HCT116 (cell line): ENCODE measurements at regions not wholly inside any gene's neighbourhood (a gene's known extent, or its start where the extent isn't known, plus 50 kb on each side); places are given as distances from the start of the nearest gene placed in this dataset.

Source experiments
- ATAC-seq: fragments of 200-7000 bp; cut with Tn5 transposase; 2 replicates; pipeline ENCODE4 v1.9.1; 2020; ENCODE audit warnings: mild to moderate bottlenecking, moderate library complexity
- BruUV-seq: library from RNA; stranded (reverse); fragments of 400-500 nt; replicated peaks from 2 replicates; lab custom pipeline; 2021; lab: Mats Ljungman, UMichigan
- CTCF ChIA-PET: fragments of 300-600 bp; sonication (Branson Sonifier 250); formaldehyde crosslinking; loops from one replicate; lab custom pipeline; 2021; ENCODE audit warnings: antibody characterized with exemption; lab: Charles Lee
- POLR2A ChIA-PET: fragments of 300-600, 350-600 bp; sonication (Branson Sonifier 250); formaldehyde crosslinking; loops from one replicate; lab custom pipeline; 2021; ENCODE audit warnings: antibody characterized with exemption; lab: Charles Lee
- RAD21 ChIA-PET, 2 experiments: fragments of 300-600 bp; sonication (Branson Sonifier 250); formaldehyde crosslinking; loops; one replicate each; lab custom pipeline; 2023; ENCODE audit warnings: low total read pairs in 2 of 2; ENCODE audit not compliant: uncharacterized antibody in 2 of 2, unreplicated experiment in 2 of 2, low non-redundant PET in 1 of 2; lab: Charles Lee
- DNase-seq: peaks from one replicate; pipeline ENCODE4 v3.0.0-alpha.2; 2010; ENCODE audit warnings: low read depth, low spot score
- H2AFZ ChIP-seq: fragments of 200-600 bp; shearing (Covaris generic), sonication (generic); 2 replicates; pipeline ENCODE4 v1.6.1; 2017; ENCODE audit warnings: low read depth, mixed run types, mixed read lengths, antibody characterized with exemption, low read length; ENCODE audit not compliant: poor library complexity, severe bottlenecking
- H3K27ac ChIP-seq: 2 replicates; pipeline ENCODE4 v1.5.1; 2012; ENCODE audit warnings: low read depth, low read length
- H3K27me3 ChIP-seq: fragments of 200-600 bp; sonication (generic); 2 replicates; pipeline ENCODE4 v1.6.1; 2016; ENCODE audit warnings: mixed run types, low read length, mixed read lengths; ENCODE audit not compliant: insufficient read depth
- H3K36me3 ChIP-seq, 2 experiments: fragments of 200-500 bp in 1 of 2; fragments of 200-600 bp in 1 of 2; sonication (Bioruptor generic) in 1 of 2; sonication (generic) in 1 of 2; 2 replicates each; pipeline versions ENCODE4 v1.5.1 to v1.6.1; 2014 to 2016; ENCODE audit warnings: low read length in 2 of 2, inconsistent platforms in 1 of 2, mixed read lengths in 1 of 2, mixed run types in 1 of 2; ENCODE audit not compliant: insufficient read depth in 2 of 2, control insufficient read depth in 1 of 2
- H3K4me1 ChIP-seq, 2 experiments: fragments of 200-600 bp in 1 of 2; sonication (generic) in 1 of 2; 2 replicates each; pipeline versions ENCODE4 v1.5.1 to v1.6.1; 2012 to 2017; ENCODE audit warnings: low read length in 2 of 2, inconsistent platforms in 1 of 2, mild to moderate bottlenecking in 1 of 2, mixed read lengths in 1 of 2, mixed run types in 1 of 2, moderate library complexity in 1 of 2; ENCODE audit not compliant: insufficient read depth in 2 of 2, control insufficient read depth in 1 of 2
- H3K4me2 ChIP-seq: fragments of 200-600 bp; sonication (generic); 2 replicates; pipeline ENCODE4 v1.6.1; 2017; ENCODE audit warnings: mixed run types, low read length, mixed read lengths
- H3K4me3 ChIP-seq, 2 experiments: fragments of 200-600 bp in 1 of 2; sonication (generic) in 1 of 2; replicated peaks in 1 of 2; 2 replicates each; pipeline ENCODE4 v1.5.1; 2011 to 2016; ENCODE audit warnings: low read length in 2 of 2, control low read depth in 1 of 2, low read depth in 1 of 2, mild to moderate bottlenecking in 1 of 2, mixed read lengths in 1 of 2, mixed run types in 1 of 2
- H3K79me2 ChIP-seq: fragments of 200-600 bp; sonication (generic); 2 replicates; pipeline ENCODE4 v1.6.1; 2017; ENCODE audit warnings: mild to moderate bottlenecking, mixed run types, low read length, moderate library complexity, mixed read lengths; ENCODE audit not compliant: insufficient read depth
- H3K9ac ChIP-seq: fragments of 200-600 bp; sonication (generic); 2 replicates; pipeline ENCODE4 v1.6.1; 2016; ENCODE audit warnings: low read length, mixed read lengths
- H3K9me2 ChIP-seq: fragments of 200-600 bp; sonication (generic), shearing (Covaris generic); 2 replicates; pipeline ENCODE4 v1.6.1; 2017; ENCODE audit warnings: mixed run types, mild to moderate bottlenecking, moderate library complexity; ENCODE audit not compliant: insufficient read depth
- H3K9me3 ChIP-seq, 2 experiments: fragments of 200-500 bp in 1 of 2; fragments of 200-600 bp in 1 of 2; sonication (Bioruptor generic) in 1 of 2; sonication (generic) in 1 of 2; 2 replicates each; pipeline ENCODE4 v1.6.1; 2014 to 2017; ENCODE audit warnings: low read length in 2 of 2, mixed read lengths in 2 of 2, inconsistent platforms in 1 of 2, low read depth in 1 of 2, mild to moderate bottlenecking in 1 of 2, mixed run types in 1 of 2, moderate library complexity in 1 of 2; ENCODE audit not compliant: control insufficient read depth in 1 of 2, insufficient read depth in 1 of 2
- H4K20me1 ChIP-seq: fragments of 200-600 bp; sonication (generic), shearing (Covaris generic); 2 replicates; pipeline ENCODE4 v1.6.1; 2017; ENCODE audit warnings: mixed run types, mild to moderate bottlenecking, moderate library complexity; ENCODE audit not compliant: insufficient read depth
- ATF3 ChIP-seq: IDR thresholded peaks from 2 replicates; pipeline ENCODE4 v1.6.1; 2012
- CBX3 ChIP-seq: IDR thresholded peaks from 2 replicates; pipeline ENCODE4 v1.6.1; 2012; ENCODE audit warnings: low read depth
- CEBPB ChIP-seq: IDR thresholded peaks from 2 replicates; pipeline ENCODE4 v1.6.1; 2012; ENCODE audit warnings: low read depth
- EZH2 ChIP-seq: fragments of 200-600 bp; sonication (generic); IDR thresholded peaks from 2 replicates; pipeline ENCODE4 v1.6.1; 2017; ENCODE audit warnings: antibody characterized with exemption, mixed run types
- EZH2phosphoT487 ChIP-seq: fragments of 200-600 bp; IDR thresholded peaks from 2 replicates; pipeline ENCODE4 v1.6.1; 2018; ENCODE audit warnings: antibody characterized with exemption, borderline replicate concordance
- FOSL1 ChIP-seq: IDR thresholded peaks from 2 replicates; pipeline ENCODE4 v1.6.1; 2012; ENCODE audit warnings: low read depth
- JUND ChIP-seq: IDR thresholded peaks from 2 replicates; pipeline ENCODE4 v1.6.1; 2012
- MAX ChIP-seq: IDR thresholded peaks from 2 replicates; pipeline ENCODE4 v1.6.1; 2012
- POLR2A ChIP-seq: IDR thresholded peaks from 2 replicates; pipeline ENCODE4 v1.7.0; 2011; ENCODE audit warnings: borderline replicate concordance; ENCODE audit not compliant: insufficient read depth, insufficient read length; ENCODE audit errors: extremely low read depth
- POLR2AphosphoS5 ChIP-seq: IDR thresholded peaks from 2 replicates; pipeline ENCODE4 v1.6.1; 2011; ENCODE audit warnings: mild to moderate bottlenecking, low read depth, low read length, moderate library complexity
- SP1 ChIP-seq: IDR thresholded peaks from 2 replicates; pipeline ENCODE4 v1.6.1; 2012; ENCODE audit warnings: low read depth
- SRF ChIP-seq: IDR thresholded peaks from 2 replicates; pipeline ENCODE4 v1.6.1; 2012; ENCODE audit warnings: low read depth
- ZBTB33 ChIP-seq: IDR thresholded peaks from 2 replicates; pipeline ENCODE4 v1.6.1; 2011; ENCODE audit warnings: mild to moderate bottlenecking, low read length, moderate library complexity; ENCODE audit not compliant: insufficient replicate concordance; ENCODE audit errors: extremely low read depth
- ZFX ChIP-seq: fragments of 450-650 bp; IDR thresholded peaks from 2 replicates; pipeline ENCODE4 v1.6.1; 2017
- intact Hi-C: fragments of 100-400 bp; cut with micrococcal nuclease; formaldehyde crosslinking; loops from 2 replicates; pipeline ENCODE4 v1.10.0; 2022
- TF ChIP-seq, protein P1 (sequence below): IDR thresholded peaks from 2 replicates; pipeline ENCODE4 v1.6.1; 2012; ENCODE audit warnings: low read depth
- TF ChIP-seq, protein P2 (sequence below), 3 experiments: fragments of 200-600 bp in 1 of 3; sonication (generic) in 1 of 3; IDR thresholded peaks in 2 of 3; conservative IDR thresholded peaks in 1 of 3; 2 replicates each; pipeline ENCODE4 v1.5.1; 2012 to 2017; ENCODE audit warnings: low read depth in 2 of 3, low read length in 2 of 3, antibody characterized with exemption in 1 of 3, borderline replicate concordance in 1 of 3, control low read depth in 1 of 3, mild to moderate bottlenecking in 1 of 3, mixed read lengths in 1 of 3, mixed run types in 1 of 3, moderate library complexity in 1 of 3; ENCODE audit not compliant: insufficient read depth in 1 of 3

DNA sequence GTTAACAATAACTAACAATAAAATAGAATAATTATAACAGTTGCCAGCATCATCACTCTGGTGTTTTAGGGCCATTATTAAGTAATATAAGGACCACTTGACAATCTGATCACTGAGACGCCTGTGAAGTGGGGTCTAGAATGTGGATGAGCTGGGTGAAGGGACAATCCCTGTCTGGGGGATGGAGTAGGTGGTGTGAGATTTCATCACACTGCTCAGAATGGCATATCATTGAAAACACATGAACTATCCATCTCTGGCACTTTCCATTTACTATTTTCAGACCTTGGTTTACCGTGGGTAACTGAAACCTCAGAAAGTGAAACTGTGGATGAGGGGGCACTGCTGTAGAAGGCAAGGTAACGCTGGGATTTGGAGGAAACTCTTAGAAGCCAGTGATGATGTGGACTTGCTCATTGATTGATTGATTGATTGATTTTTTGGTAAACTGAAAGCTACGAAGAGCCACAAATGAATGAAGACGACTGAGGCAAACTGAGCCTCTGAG lies 204.4 kb upstream of the TWIST2 start (continued):
- TF ChIP-seq, protein P1, sequence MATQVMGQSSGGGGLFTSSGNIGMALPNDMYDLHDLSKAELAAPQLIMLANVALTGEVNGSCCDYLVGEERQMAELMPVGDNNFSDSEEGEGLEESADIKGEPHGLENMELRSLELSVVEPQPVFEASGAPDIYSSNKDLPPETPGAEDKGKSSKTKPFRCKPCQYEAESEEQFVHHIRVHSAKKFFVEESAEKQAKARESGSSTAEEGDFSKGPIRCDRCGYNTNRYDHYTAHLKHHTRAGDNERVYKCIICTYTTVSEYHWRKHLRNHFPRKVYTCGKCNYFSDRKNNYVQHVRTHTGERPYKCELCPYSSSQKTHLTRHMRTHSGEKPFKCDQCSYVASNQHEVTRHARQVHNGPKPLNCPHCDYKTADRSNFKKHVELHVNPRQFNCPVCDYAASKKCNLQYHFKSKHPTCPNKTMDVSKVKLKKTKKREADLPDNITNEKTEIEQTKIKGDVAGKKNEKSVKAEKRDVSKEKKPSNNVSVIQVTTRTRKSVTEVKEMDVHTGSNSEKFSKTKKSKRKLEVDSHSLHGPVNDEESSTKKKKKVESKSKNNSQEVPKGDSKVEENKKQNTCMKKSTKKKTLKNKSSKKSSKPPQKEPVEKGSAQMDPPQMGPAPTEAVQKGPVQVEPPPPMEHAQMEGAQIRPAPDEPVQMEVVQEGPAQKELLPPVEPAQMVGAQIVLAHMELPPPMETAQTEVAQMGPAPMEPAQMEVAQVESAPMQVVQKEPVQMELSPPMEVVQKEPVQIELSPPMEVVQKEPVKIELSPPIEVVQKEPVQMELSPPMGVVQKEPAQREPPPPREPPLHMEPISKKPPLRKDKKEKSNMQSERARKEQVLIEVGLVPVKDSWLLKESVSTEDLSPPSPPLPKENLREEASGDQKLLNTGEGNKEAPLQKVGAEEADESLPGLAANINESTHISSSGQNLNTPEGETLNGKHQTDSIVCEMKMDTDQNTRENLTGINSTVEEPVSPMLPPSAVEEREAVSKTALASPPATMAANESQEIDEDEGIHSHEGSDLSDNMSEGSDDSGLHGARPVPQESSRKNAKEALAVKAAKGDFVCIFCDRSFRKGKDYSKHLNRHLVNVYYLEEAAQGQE: no peak

DNA sequence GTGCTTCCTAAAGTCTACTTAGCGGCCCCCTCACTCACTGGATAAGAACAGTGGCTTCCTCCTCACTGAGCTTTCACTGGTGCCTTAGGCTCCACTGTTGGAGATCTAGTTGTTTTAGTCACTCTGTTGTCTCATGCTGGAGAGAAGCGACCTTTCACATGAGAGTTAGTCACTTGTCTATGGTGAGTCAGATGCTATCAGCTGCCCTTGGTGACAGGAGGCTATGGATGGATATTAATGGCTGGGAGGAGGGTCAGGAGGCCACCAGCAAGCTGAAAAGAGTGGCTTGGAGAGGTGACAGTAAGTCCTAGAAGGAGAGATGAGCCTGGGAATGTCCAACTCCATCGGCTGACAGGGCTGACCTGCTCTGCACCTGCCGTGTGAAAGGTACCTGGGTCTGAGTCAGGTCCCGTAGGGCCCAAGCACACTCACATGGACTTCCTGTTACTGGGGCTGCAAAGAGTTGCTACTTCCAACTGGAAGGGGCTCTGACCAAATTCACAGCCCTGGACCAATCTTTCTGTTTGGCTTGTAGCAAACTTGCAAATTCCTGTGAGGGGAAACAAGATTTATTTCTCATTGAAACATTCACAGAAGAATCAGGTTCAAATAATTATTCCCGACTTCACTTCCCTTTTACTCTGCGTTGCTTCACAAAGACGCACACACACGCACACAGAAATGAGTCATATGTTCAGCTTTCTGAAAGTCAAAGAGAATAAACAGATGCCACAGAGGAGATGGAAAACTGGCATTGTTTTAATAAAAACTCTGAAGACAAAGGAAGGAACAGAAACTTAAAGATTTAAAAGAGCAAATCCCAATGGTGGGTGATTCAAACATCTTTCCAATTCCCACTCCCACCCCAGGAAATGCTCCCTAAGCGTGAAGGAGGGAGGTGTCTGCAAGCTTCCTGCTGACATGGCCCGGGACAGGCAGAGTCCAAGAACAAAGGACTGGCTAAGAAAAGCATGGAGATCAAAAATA lies 203.5 kb upstream of the TWIST2 start:
- H3K4me2 ChIP-seq: peak overlapping the region; percentile 73
- TF ChIP-seq ATF3 (no peak), CBX3 (peak; percentile 55), EZH2phosphoT487 (no peak), FOSL1 (peak; percentile 78), ZFX (no peak), MAX (peak; percentile 11; the same call in 1 of the 2 replicates), SRF (peak; percentile 40; the same call in 1 of the 2 replicates), POLR2A (no peak), SP1 (peak; percentile 59), CEBPB (peak; percentile 66), ZBTB33 (no peak), JUND (peak; percentile 89), EZH2 (no peak), POLR2AphosphoS5 (no peak)
- TF ChIP-seq, protein P2, sequence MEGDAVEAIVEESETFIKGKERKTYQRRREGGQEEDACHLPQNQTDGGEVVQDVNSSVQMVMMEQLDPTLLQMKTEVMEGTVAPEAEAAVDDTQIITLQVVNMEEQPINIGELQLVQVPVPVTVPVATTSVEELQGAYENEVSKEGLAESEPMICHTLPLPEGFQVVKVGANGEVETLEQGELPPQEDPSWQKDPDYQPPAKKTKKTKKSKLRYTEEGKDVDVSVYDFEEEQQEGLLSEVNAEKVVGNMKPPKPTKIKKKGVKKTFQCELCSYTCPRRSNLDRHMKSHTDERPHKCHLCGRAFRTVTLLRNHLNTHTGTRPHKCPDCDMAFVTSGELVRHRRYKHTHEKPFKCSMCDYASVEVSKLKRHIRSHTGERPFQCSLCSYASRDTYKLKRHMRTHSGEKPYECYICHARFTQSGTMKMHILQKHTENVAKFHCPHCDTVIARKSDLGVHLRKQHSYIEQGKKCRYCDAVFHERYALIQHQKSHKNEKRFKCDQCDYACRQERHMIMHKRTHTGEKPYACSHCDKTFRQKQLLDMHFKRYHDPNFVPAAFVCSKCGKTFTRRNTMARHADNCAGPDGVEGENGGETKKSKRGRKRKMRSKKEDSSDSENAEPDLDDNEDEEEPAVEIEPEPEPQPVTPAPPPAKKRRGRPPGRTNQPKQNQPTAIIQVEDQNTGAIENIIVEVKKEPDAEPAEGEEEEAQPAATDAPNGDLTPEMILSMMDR (IDR thresholded peaks at IDR 0.05 in 2 of 3, conservative IDR thresholded peaks at IDR 0.05 in 1 of 3; ENCODE audit: borderline replicate concordance in 1 of 3, insufficient read depth in 1 of 3, low read depth in 2 of 3, low read length in 2 of 3): no peak

More for the DNA sequence above, 203.5 kb upstream of the TWIST2 start:
- Histone ChIP-seq H3K36me3 (no peaks in the 10 kb centered on the region), H2AFZ (peak overlapping the region; percentile 96), H3K27me3 (no peaks in the 10 kb centered on the region), H3K79me2 (no peaks in the 10 kb centered on the region), H3K4me3 (peak overlapping the region in 1 of 2 experiments; percentile 19; a peak in 2 of 4 replicates), H4K20me1 (no peaks in the 10 kb centered on the region), H3K9me2 (no peaks in the 10 kb centered on the region), H3K9me3 (no peaks in the 10 kb centered on the region), H3K4me1 (peaks cover 9 to 21% of the 10 kb centered on the region in 2 experiments), H3K9ac (no peak overlapping the region), H3K27ac (0 out of 2 replicates have a peak overlapping the region, but pooled peaks have one; percentile 6)
- RAD21 ChIA-PET: no interaction called here
- BruUV-seq: no TSS peak
- CTCF ChIA-PET: no interaction called here
- intact Hi-C loops: no loop called here
- DNase-seq (peak; percentile 68), ATAC-seq (peak; percentile 86)
- POLR2A ChIA-PET: no interaction called here
